Keratinocyte (primary cell): ENCODE measurements at regions not wholly inside any gene's neighbourhood (a gene's known extent, or its start where the extent isn't known, plus 50 kb on each side); places are given as distances from the start of the nearest gene placed in this dataset.
"Not testable (repeated sequence)": the region's sequence is repeated elsewhere in the genome, so short reads cannot be mapped to it uniquely, and the experiment has no call there.

Source experiments
- CTCF ChIP-seq, 3 experiments: IDR thresholded peaks in 1 of 3; conservative IDR thresholded peaks in 1 of 3; optimal IDR thresholded peaks in 1 of 3; 2 replicates in 2 of 3; 3 replicates in 1 of 3; pipeline versions ENCODE3 to v1.5.1; 2011; ENCODE audit warnings: low read length in 3 of 3, mild to moderate bottlenecking in 3 of 3, moderate library complexity in 2 of 3, control low read depth in 1 of 3, inconsistent platforms in 1 of 3; ENCODE audit not compliant: insufficient read depth in 2 of 3; ENCODE audit errors: extremely low read depth in 1 of 3
- EZH2 ChIP-seq: IDR thresholded peaks from one replicate; pipeline ENCODE4 v1.6.1; 2012; ENCODE audit warnings: inconsistent platforms, mild to moderate bottlenecking, low read length, moderate library complexity

GRCh38 chr1:80539298-80539697 is 1261.4 kb upstream of the ADGRL2 start:
- TF ChIP-seq CTCF (optimal IDR thresholded peaks at IDR 0.05 in 1 of 3, IDR thresholded peaks at IDR 0.05 in 1 of 3, conservative IDR thresholded peaks at IDR 0.05 in 1 of 3; ENCODE audit: extremely low read depth in 1 of 3, insufficient read depth in 2 of 3, low read length in 3 of 3); EZH2: not testable (repeated sequence)
